ENCODE measurements at regions not wholly inside any gene's neighbourhood (a gene's known extent, or its start where the extent isn't known, plus 50 kb on each side); places are given as distances from the start of the nearest gene placed in this dataset.
A peak's percentile ranks its signal among the peaks of the same experiment; 100 is the strongest.

DNA sequence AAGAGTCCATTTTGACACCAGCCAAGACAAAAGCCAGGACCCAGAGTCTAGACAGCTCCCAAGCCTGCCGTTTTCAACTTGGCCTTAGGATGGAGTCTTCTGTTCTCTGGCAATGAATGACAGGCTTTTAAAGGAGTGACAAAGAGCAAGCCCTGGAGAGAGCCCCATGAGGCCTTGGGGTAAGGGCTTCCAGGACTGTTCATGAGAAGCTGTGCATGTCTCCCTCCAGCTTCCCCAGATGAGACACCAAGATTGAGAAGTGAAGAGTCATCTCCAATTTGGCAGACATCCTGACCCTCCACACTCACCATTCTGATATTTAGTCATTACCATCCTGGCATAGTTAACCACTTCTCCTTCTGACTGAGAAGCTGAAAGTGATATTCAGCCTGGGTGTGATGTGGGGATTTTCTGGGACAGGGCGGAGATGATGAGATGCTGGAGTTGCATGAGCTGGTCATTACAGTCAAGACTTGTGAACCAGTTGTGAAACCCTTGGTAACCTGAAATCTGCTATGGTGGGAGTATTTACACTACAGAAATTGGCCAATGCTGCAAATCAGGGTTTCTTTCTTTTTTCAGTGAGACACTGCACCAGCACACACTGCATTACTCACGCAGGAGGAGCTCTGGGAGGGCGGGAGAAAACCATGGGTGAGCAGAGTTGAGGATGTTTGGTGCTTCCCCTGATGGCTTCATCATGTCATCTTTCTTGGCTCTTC is 77.8 kb downstream of the VCPKMT start:
- peak; percentile 33 for DNase-seq (ENCODE audit: low spot score)

DNA sequence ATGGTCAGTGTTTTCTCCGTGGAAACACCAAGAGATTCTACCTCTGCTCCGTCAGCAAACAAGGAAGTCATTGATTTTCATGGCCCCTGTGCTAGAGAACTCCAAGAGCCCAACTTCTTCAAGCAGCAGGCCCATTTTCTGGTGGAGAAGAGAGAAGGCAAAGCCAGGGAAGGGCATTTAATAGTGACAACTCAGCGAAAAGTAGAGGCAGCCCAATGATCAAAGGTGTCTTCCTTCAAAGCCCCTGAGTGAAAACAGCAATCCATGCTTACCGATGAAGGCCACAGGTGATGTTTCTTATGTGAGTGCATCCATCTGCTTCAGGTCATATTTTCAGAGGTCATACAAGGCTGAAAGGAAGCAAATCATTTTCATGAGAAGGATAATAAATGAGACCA is 77.3 kb downstream of the VCPKMT start:
- DNase-seq (ENCODE audit: low spot score) = no peak

DNA sequence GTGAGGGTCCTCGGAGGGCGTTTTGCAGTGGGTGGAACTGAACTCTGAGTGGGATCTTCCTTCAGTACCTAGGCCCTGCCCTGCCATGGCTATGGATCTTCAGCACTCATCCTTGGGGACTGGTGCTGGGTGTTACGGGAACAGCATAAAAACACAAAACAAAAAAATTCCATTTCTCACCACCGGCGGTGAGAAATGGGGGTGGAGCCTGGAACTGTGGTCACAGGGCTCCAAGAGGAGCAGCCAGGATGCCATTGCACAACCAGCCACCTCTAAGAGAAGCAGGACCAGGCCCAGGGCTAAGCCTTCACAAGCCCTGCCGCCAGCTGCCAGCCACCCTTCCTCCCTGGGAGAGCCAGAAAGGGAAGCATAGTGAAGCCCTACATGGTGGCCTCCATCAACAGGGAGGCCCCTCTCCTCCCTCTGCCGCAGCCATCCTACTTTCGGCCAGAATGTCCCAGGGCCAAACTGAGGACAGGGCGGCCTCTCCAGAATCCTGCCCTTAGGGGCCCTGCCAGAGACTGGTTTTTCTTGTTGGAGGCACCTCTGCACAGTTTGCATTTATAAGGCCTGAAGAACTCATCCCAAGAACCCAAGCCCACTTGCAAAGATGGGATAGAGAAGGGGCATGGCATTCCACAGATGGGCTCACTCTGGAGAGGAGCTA is 76.5 kb downstream of the VCPKMT start:
- no peak for DNase-seq (ENCODE audit: low spot score)

DNA sequence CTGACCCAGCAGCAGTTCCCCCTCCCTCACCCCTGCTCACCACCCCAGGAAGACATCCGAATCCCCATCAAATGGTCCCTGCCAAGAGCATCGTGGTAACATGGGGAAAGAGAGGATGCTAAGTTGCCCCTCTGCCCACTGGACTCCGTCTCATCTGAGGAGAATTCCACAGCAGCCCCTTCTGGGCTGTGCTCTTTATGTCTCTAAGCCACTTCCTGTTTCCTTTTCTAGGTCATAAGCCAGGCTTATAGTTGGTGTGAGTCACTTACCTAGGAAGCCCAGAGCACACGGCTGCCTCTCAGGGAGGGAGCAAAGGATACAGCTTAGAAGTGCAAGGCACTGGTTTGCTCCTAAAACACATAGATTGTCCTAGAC is 76.0 kb downstream of the VCPKMT start:
- DNase-seq (ENCODE audit: low spot score) = peak; percentile 46

DNA sequence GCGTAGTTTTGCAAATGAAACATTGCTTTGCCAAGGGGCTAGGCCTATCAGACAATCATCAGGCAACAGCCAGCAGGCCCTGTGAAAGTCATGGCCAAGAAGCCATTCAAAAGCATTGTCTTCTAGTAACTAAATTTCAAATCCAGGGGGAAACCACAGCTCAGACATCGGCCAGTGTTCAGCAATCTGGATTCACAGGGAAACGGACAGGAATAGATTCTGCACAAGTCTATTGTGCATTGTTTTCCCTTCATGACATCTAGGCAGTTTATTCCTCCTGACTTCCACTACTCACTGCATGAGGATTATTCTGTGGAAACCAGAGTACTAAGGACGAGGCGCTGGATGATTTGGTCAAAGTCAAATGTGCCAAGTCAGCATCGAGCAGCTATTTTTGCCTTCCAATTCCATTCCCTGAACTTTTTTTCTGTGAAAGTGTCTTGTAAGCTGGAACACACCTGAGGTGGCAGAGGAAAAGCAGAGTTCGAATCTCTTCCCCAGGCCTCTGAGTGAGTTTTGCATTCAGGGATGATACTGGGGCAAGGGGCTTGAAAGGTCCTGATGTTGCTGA is 75.4 kb downstream of the VCPKMT start:
- DNase-seq (ENCODE audit: low spot score) = no peak

DNA sequence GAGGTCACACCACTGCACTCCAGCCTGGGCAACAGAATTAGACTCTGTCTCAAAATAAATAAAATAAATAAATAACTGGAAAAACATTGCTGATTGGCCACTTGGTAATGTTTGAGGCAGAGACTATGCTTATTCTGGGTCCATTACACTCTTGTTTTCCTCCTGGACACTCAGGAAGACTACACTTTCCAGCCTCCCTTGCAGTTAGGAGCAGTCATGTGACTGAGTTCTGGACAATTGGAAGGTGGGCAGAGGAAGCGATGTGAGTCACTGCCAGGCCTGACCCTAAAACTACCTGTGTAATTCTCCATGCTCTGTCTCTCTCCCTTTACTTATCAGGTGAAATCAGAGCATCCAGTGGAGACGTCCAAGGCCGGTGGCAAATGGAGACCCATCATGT is 74.4 kb downstream of the VCPKMT start:
- DNase-seq (ENCODE audit: low spot score) = no peak

DNA sequence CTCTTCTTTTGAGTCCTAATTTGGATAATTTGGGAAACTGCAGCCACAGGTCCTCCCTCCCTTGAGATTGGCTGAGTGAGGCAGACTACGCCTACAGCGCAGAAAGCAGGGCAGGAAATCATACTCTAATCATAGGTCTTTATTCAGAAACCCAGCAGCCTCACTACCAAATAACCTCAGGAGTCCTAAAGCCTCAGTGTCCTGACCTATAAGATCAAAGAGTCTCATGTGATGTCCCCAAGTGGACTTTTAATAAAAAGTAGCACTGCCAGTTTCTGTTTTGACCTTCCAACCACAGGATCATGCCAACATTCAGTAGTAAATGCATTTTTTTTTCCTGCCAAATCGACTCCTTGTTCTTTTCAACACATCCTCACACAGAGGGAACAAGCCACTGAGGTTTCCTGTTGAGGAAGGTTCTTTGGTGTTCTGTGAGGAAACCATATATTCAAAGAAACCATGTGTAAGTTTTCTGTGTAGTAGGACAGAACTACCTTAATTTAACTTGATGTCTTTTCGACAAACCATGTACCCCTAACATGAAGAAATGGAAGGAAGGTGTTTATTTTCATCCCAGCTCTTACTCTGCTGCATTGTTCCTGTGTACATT is 72.2 kb downstream of the VCPKMT start:
- DNase-seq (ENCODE audit: low spot score) = no peak

DNA sequence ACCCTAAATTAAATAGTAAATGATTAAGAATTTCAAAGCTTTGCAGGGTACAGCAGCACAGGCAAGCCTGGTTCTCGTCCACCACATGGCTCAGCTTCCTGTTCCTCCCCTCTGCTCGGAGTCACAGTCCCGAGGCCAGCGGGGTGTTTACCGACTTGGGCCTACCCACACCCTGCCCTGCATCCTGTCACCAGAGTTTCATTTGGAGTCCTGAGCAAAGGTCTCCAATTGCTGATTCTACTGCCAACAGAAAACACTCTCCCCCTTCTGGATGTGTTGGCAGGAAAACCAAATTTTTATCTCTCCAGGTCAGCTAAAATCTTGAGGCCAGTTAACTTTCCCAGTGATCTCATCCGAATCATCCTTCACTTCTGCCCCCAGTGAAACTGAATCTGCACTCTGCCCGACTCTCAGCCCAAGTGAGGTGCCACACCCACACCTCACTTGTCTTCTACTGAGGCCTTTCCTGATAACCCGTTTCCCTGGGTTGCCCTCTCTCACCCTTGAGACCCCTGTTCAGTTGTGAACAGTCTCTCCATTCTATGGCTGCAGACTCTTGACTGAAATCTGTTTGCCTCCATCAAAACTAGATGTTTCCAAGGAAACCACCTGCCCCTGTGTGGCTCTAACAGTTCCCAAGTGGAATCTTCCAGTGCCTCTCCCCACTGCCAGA is 71.2 kb downstream of the VCPKMT start:
- DNase-seq (ENCODE audit: low spot score) = peak; percentile 64

DNA sequence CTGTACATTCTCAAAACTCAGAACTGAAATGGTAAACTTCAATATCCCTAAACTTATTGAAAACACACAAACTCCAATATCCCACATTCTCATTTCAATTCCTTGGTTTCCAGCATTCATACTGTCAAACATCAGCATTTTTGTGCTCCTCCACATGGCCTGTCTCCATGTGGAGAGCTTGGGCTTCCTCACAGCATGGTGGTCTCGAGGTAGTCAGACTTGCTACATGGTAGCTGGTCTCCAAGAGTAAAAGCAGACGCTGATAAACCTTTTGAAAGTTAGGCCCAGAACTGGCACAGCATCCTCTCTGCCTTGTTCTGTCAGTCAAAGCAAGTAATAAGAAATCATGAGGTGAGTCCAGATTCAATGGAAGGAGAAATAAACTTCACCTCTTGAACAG is 70.5 kb downstream of the VCPKMT start:
- DNase-seq (ENCODE audit: low spot score) = no peak

DNA sequence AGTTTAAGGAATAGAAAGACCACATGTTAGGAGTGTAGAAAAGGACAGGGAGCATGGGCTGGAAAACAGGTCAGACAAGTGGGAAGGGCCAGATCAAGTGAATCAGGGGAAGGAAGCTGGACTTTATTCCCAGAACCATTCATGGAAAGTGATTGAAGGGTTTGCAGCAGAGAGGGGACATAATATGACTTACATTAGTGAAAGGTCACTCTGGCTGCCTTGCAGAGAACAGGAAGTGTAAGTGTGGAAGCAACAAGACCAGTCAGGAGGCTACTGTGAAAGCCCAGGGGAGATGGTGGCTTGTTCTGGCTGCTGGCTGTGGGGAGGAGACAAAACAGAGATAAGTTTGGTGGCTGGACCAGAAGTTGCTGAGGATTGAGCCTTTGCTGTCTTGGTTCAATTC is 69.1 kb downstream of the VCPKMT start:
- DNase-seq (ENCODE audit: low spot score) = peak; percentile 71

DNA sequence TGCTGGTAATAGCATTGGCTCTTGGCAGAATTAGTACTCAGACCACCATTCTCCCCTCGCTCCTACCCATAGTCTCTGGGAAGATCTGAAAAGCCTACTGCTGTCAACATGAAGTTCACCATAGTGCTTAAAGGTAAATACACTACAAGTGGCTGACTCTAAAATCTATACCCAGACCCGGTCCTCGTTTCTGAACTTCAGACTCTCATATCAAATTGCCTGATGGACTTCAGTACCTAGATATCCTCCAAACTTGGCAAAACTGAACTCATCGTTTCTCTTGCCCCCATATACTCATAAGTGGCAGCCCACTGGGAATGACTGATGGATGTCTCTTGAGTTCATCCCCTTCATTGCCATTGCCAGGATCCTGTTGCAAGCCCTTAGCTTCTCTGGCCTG is 67.3 kb downstream of the VCPKMT start:
- DNase-seq (ENCODE audit: low spot score) = no peak

DNA sequence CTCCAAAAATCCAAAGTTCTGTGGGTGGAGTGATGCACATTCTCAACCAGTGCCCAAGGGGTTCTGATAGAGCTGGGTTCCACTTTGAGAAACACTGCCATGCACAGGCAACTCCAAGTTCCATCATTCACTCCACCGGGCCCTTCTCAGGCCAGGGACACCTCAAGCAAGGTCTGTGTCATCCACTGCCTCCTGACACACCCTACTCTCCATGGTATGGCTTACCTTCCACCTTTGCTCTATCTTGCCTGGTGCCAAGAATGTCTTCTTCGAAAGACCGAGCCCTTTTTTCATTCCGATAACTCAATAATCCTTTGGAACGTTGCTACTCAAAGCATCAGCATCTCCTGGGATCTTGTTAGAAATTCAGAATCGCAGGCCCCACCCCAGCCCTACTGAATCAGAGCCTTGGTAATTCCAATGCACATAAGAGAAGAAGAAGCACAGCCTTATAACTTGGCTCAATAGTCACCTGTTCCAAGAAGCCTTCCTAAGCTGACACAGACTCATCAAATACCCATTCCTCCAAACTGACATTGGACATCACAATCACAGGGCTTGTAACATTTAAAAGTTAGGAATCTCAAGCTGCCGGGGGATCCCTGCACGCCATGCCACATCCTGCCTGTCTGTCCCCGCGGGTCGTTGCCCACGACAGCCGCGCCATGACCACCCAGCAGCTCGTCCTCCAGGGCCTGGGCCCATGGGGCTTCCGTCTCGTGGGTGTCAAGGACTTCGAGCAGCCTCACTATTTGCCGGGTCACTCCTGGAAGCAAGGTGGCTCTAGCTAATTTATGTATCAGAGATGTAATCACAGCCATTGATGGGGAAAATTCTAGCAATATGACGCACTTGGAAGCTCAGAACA is 66.4 kb downstream of the VCPKMT start:
- DNase-seq (ENCODE audit: low spot score) = no peak

DNA sequence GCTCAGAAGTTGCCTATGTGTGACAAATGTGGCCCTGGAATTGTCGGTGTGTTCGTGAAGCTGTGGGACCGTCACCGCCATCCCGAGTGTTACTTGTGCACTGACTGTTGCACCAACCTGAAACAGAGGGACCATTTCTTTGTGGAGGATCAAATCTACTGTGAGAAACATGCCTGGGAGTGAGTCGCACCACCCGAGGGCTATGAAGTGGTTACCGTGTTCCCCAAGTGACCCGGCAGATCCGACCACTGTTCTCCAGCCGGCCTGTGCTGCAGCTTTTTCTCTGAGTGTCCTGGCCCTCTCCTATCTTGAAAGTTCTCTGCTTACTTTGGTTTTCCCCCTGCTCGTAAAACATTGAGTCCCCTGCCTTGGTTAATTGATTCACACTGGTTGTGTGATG is 65.3 kb downstream of the VCPKMT start:
- DNase-seq (ENCODE audit: low spot score) = no peak

DNA sequence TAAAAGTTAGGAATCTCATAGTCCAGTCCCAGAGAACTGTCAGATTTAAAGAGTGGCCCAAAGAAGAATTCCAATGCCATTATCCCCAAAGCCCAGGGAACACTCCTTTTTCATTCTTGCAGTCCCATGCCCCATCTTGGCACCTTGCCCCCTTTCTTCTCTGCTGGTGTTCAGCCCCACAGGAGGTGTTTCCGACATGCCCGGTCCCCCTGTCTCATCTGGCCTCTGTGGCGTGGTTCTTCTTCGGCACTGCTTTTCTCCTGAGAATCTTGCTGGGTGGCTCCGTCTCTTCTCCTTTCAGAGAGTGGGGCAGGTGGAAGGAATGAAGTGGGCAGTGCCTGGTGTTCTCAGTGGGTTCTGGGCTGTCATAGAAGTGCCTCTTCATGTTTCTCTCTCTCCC is 64.7 kb downstream of the VCPKMT start:
- no peak for DNase-seq (ENCODE audit: low spot score)

DNA sequence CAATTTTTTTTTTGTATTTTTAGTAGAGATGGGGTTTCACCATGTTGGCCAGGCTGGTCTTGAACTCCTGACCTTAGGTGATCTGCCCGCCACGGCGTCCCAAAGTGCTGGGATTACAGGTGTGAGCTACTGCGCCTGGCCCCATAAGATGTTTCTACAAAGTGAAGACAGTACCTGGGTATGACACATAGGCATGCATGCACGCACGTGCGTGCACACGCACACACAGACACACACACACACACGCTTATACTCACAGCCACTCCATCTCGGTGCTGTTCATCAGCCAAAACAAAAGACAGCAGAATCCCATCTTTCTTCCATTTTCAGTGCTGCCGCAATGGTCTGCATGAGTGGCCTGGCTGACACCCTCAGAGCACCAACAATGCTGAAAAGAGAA is 63.9 kb downstream of the VCPKMT start:
- DNase-seq (ENCODE audit: low spot score) = no peak

DNA sequence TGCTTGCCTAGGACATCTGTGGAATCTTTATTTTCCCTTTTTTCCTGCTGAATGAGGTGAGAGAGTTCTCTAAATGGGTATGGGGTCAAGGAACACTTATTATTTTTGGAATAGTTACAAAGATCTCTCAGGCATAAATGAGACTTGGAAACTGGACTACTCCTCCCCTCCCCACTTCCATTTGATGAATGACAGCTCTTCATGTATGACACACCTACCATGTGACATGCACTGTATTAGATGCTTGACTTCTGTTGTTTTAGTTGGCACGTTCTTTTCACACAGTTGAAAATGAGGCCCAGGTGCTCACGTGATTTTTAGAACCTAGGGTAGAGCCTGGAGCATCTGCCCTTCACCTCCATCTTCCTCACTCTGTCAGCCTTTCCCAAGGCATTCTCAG is 62.4 kb downstream of the VCPKMT start:
- DNase-seq (ENCODE audit: low spot score) = no peak

DNA sequence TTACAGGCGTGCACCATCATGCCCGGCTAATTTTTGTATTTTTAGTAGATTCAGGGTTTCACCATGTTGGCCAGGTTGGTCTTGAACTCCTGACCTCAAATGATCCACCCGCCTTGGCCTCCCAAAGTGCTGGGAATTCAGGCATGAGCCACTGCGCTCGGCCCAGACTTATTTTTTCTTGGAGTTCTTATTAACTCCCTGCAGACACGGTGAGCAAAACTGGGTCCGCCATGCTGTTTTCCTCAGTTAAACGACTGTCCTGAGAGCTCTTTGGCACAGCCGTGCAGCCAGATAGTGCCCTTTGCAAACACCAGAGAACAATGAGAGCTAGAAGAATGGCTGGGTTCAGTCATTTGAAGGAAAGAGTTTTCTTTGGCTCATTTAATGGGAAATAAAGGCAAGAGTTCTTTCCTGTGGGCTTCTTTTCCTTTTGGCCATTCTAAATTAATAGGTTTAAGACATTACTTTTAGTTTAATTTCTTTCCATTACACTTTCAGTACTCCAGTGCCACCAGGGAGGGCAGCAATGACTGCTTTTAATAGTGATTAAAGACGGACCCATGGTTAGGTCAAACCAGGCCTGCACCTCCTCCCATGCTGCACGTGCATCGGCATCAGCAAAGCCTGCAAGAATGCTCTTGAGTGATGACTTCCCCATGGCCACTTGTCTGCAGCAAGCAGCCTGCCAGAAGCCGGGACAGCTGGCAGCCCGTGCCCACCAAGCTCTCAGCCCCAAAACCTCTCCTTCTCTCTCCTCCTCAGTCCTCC is 60.7 kb downstream of the VCPKMT start:
- peak; percentile 27 for DNase-seq (ENCODE audit: low spot score)

DNA sequence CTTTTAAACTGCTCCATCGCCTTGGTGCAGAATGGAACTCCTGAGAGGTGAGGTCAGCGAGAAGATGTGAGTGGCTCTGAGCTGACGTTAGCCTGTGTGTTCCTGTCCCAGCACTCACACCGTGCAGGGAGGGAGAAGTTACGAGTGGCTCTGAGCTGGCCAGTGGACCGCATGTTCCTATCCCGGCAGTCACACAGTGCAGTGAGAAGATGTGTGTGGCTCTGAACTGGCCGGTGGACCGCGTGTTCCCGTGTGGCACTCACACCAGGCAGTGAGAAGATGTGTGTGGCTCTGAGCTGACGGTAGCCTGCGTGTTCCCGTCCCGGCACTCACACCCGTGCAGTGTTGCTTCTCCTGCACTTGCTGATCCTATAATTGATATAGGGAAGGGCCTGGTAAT is 59.9 kb downstream of the VCPKMT start:
- DNase-seq (ENCODE audit: low spot score) = no peak

DNA sequence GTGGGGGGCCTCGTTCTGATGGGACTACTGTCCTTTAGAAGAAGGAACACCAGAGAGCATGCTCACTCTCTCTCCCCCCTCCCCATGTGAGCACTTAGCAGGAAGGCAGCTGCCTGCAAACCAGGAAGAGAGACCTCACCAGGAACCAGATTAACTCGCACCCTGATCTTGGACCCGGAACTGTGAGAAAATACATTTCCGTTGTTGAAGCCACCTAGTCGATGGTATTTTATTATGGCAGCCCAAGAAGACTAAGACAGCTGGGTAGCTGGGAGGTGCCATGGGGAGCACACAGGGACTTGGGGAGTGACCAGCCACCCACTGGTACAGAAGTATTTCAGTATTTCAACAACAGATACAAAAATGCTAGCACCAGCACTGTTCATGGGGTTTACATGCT is 59.0 kb downstream of the VCPKMT start:
- no peak for DNase-seq (ENCODE audit: low spot score)

DNA sequence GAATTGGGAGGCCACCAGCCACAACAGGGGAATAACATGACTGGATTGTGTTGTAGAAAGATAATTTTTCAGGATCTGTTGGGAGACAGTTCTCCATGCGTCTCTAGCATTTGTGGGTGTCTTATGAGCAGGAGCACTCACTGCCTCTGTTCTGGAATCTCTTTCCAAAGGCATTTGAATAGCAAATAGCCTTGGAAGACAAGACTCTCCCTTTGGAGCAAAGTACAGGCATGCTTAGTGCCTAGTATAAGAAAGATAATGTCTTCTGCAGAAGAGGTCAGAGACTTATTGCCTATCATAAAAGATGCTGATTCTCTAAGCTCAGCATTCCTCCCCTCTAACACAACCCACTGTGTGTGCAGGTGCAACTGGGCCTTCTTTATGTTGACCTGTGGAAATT is 58.3 kb downstream of the VCPKMT start:
- no peak for DNase-seq (ENCODE audit: low spot score)
